GM19238 (cell line): ENCODE measurements at regions not wholly inside any gene's neighbourhood (a gene's known extent, or its start where the extent isn't known, plus 50 kb on each side); places are given as distances from the start of the nearest gene placed in this dataset.
"Not testable (repeated sequence)": the region's sequence is repeated elsewhere in the genome, so short reads cannot be mapped to it uniquely, and the experiment has no call there.

ENCODE experiments used
- DNase-seq: peaks from one replicate; pipeline ENCODE4 v3.0.0; 2011; ENCODE audit warnings: low spot score; ENCODE audit not compliant: insufficient read length

DNA sequence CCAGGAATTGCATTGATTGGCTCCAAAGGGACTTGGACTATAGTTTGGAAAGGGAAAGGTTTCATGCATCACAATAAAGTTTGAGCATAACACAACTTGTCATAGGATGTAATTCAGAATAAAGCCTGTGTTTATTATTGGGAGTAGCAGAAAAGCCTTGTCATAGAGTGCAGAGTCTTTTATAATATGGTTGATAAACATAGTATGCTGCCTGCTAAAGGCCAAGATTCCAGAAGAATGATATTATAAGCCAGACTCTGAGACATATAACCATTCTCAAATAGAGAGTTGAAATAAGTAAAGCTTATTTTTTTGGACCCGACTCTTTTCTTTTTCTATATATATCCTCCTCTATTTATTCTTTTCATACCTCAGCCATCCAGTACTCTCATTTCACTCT is 207.3 kb downstream of the LRIG3 start:
- DNase-seq: no peak

DNA sequence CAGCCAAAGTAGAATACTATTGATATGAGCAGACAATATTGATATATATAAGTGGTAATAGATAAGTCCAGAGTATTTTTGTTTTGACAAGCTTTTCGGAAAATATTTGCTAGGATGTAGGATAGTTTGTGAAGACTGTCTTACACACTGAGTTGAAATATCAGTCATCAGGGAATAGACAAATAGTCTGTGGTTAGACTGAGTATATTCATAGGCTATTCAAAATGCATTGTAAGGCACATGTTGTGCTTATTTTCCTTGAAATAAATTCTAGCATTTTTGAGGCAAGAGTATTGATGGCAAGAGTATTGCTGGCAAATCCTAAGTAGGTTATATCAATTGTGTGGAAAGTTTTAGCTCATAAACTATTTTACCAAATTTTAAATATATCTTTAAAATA is 201.1 kb downstream of the LRIG3 start:
- DNase-seq: no peak

DNA sequence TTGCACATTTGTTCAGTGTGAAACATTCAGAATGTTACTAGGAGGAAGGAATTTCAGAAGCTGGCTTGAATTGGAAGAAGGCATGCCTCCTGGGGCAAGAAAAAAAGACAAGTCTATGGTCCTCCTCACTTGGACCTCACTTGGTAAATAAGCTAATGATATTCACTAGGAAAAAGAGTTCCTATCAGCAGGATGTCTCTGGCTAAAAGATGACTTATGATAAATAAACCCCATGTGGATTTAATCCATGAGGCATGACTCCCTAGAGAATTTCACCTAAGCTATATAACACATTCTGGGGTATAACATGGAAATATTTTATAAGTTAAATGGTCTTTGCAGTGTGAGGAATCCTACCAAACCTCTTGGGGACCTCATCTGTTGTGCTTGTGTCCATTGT is 199.9 kb downstream of the LRIG3 start:
- no peak for DNase-seq

DNA sequence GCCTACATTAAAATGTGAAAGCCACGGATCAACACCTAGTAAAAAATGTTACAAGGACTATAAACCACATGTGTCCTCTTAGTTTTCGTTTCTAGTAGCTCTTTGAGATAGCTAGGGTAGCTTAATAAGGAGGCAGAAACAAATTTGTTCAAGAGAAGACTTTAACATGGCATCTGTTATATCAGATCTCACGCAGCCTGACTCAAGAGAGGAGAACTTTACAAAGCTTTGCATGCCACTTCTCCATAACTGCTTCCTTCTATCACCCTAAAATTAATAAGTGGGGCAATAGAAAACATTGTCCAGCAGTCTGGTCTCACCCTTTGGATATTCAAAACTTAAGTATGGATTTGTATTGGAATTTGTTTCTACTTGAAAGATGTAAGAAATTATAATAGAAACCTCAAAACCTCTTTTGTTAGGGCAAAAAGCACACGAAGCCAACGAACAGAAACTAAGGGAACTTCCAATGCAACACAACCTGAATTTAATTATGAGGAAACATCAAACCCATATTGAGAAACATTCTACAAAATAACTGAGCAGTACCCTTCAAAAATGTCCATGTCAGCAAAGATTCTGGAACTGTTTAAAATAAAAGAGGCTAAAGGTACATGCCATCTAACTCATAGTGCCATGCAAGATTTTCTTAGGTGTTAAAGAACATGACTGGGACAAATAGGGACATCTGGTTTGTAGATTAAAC is 194.8 kb downstream of the LRIG3 start:
- DNase-seq: no peak

DNA sequence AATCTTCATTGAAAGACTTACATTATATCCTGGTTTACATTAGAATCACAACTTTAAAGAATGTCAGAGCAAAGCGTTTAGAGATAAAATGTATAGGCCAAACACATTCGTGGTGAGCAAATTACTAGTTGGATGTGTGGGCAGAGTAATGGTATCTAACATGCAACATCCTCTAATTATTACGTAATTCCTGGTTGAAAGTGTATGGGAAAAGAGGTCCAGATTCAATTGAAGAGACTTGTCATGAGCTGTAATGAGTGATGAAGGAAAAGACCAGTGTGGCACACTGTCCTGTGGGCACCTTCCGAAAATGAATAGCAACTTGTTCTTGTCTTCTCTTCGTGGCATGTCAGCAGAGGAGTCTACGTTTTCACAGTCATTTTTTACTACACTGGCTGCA is 192.8 kb downstream of the LRIG3 start:
- no peak for DNase-seq

DNA sequence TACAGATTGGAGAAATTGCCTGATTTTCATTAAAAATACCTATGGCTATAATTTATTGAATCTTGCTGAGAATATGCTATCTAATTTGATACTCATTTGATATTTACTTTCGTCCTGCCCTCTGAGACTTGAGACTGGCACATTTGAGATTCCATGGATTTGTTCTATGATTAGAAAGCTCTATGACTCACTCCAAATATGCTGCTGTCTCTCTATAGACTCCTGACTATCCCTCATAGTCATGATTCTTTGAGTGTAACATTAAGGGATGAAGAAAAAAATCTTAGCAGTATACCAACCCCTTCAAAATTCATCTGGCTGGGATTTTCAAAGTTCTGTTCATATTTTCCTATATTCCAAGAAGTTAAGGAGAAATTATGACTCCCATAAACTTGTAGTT is 191.9 kb downstream of the LRIG3 start:
- DNase-seq: no peak

DNA sequence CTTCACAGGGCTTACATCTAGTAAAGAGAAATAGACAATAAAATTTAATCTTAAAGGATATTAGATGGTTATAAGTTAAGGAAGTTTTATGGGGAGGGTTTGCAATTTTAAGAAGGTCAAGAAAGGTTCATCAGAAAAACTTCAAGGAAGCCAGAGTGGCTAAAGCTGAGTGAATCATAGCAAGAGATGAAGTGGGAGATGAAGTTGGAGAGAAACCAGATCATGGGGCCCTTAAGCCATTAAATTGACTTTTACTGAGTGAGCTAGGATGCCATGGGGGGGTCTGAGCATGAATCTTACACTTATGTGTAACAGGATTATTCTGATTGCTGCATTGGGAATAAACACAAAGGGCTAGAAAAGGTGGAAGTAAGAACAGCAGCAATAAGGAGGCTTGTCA is 189.2 kb downstream of the LRIG3 start:
- no peak for DNase-seq

DNA sequence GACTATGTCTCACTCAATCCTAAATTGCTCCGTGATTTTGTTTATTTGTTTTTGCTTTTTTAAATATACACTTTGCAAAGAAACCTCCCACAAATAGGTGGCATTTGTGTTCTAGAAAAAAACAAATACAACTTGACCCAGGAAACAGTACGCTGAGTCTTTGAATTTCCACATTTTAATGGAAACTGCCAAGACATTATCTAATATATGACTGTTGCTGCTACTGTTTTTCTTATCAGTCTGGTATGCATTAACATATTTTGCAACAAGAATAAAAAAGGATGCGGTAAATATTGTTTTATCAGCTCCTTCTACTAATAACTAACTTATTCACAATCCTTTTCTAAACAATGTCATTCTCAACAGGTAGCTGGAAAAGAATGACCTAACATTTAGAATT is 187.4 kb downstream of the LRIG3 start:
- DNase-seq: no peak

GRCh38 chr12:58741226-58741625 is 179.1 kb downstream of the LRIG3 start:
- no peak for DNase-seq

DNA sequence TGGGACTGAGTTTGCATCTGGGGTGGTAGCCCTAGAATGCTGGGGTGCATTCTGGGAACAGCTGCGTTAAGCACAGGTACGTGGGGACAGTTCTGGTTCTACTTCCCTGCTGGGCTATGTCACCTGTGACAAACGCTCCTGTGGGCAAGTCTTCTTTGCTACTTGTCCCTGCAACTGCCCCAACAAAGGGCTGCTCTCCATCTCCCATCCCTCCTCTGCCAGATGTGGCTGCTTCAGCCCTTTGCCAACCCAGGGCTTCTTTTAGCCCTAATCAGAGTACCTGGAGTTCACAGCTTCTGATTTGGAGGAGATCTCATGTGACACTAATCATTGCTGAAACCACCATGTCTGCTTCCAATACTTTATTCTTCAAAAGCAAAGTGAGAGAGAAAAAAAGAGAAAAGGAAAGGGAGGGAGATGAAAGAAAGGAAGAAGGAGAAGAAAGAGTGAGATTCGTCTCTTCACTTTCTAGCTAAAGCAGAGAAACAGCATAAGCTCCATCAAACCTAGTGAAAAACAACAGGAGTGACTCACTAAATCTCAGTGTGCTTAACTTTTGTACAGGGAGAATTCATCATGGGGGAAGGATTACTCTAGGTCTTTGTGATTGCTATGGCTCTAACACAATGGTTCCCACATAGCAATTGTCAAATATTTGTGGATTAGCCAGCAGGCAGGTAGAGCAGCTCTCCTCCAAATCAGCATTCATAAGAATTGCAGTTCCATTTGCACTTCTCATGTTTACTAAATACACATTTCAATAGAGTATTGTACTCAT is 174.8 kb downstream of the LRIG3 start:
- no peak for DNase-seq

- no peak for DNase-seq
Measured at GRCh38 chr12:58747533-58747932, 172.8 kb downstream of the LRIG3 start.

DNA sequence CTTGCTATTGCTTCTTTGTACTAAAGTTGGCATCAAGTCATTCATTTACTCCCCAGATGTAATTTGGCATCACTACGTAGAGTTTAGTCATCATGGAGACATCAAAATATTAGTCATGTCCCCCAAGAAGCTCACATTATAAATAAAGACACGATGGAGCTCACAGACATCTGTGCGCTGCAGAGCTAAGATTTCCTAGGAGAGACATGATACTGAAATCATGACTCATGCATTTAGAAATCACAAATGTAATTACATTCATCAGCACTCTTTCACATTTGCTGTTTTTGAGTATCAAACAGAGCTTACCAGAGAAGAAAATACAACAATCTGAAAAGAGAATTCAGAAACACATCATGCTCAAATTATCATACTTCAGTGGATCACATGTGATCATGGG is 169.8 kb downstream of the LRIG3 start:
- no peak for DNase-seq

DNA sequence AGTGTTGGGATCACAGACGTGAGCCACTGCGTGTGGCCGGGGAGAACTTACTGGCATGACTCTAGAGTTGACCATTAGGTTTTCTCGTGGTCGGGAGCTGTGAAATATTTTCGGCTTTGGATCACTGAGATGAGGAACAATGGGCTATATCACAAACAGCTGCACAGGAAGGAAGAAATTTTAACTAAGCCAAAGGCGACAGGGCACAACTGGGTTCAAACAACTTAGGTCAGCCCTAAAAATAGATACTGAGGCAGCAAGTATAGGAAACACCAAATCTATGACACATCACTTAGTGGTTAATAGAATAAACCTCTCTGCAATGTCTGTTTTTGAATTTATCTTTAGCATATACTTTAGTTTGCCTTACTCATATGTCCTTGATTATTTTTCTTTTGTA is 162.9 kb downstream of the LRIG3 start:
- no peak for DNase-seq

GRCh38 chr12:58759745-58760144 is 160.6 kb downstream of the LRIG3 start:
- DNase-seq: not testable (repeated sequence)

- no peak for DNase-seq
Measured at GRCh38 chr12:58761308-58761707, 159.0 kb downstream of the LRIG3 start.

DNA sequence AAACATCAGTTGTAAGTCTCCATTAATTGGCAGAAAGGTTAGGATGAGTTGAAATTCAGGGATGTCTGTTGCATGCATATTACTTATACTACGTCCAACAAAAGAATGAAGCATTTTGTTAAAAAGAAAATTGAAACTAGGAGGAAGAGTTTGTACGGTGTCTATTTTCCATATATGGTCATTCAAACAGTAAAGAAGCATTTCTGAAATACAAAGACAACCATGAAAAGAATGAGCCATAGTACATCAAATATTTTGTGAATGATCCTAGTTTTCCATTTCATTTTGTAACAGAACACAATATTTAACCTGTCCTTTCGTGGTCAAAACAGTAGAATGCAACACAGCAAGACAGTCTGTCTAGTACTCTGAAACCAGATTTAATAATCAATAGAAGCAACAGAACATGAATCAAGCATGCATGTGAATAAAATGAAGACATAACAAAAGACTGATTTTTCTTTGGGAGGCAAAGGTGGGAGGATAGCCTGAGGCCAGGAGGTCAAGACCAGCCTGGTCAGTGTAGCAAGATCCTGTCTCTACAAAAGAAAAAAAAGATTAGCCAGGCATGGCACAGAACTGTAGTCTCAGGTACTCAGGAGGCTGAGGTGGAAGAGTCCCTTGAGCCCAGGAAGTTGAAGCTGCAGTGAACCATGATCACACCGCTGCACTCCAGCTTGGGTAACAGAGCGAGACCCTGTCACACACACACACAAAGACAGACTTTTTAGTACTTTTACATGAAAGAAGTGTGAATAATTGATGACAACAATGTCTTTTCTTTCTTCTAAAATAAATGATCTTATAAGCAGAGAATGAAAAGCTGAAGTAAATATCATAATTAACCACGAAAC is 156.0 kb downstream of the LRIG3 start:
- DNase-seq: no peak

- DNase-seq: no peak
Measured at GRCh38 chr12:58765076-58765475, 155.2 kb downstream of the LRIG3 start.

DNA sequence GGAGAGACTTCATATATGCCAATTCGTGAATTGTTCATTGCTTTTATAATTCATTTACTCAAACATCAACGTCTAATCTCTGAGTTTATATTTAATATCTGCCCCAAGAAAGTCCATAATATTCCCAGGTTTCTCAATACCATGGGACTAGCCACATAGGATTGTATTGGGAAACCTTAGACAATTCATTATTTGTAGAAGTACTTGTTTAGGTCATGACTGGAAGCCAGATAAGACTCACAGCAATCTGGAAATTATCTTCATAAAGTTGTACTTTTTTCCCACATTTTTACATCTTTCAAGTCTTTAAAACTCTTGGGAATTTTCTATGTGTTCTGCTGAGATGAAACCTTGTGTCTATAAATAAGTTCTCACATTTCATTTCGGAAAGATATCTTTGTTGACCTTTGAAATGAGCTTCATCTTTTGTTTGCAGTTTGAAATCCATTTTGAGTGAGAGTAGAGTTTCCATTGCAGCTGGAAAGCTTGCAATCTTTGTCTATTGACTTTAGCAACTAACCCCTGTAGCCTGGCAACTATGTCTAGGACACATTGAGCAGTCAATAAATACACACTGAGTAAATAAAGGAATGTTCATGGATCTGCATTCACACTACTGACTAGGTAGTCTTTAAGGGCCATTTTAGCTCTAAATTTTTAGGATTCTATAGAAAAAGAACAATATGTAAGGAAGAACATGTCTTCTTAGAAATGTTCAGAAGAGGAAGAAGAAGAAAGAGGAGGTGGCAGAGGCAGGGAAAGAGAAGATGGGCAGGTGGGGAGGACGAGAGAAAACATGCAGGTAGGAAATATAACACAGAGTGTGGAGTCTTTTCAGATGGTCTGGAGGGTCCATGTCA is 154.4 kb downstream of the LRIG3 start:
- DNase-seq: no peak

DNA sequence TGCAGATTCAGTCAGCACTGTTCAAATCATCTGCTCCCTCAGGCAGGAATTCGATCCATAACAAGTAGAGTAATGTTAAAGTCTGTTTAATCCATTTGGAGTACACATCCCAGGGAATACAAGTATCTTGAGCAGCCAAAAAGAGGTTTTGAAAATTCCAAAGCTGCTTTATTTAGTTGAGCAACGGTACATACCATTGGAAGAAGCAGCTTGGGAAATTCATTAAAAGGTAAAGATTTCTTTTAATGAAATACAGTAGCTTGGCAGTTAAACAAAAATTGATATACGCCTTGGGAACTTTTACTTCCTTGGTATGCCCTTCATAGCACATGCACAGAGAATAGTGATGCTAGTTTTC is 153.8 kb downstream of the LRIG3 start:
- DNase-seq: no peak

DNA sequence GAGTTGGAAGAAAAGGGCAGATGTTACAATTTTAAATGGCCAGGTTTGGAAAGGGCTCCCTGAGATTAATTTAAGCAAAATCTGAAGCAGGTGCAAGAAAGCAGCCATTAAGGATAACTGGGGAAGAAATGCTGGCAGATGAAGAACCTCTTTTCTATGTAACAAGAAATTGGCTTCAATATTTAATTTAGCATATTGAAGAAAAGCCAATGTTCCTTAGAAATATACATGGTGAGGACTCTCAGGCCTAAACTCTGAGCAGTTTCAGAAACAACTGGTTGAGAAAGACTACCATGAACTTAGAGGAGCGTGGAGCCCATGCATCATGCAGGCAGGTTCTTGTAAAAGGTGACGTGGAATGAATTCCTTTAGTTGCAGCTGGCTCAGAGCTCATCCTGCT is 152.8 kb downstream of the LRIG3 start:
- no peak for DNase-seq

DNA sequence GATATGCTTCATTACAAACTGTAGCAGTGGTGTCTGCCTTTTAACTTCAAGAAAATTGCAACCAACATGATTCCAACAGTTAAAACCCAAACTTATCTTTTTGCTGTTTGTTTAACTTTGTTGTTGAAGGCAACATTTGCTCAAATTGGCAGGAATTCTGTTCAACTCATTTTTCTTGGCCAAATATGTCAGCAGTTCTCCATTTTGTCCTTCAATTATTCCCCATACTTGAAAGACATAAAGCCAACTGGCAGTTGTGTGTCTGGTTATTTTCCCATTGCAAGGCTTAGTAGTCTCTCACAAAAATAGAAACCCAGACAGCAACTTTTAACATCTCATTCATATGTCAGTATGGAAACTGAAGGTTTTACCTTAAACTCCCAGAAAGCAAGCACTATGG is 146.3 kb downstream of the LRIG3 start:
- DNase-seq: no peak
